AG09309 (cell line): ENCODE measurements at regions not wholly inside any gene's neighbourhood (a gene's known extent, or its start where the extent isn't known, plus 50 kb on each side); places are given as distances from the start of the nearest gene placed in this dataset.
A peak's percentile ranks its signal among the peaks of the same experiment; 100 is the strongest.
"Not testable (repeated sequence)": the region's sequence is repeated elsewhere in the genome, so short reads cannot be mapped to it uniquely, and the experiment has no call there.

ENCODE experiments used
- DNase-seq: peaks from one replicate; pipeline ENCODE4 v3.0.0-alpha.2; 2010; ENCODE audit warnings: low read depth
- H3K4me3 ChIP-seq: 2 replicates; pipeline ENCODE4 v1.5.1; 2011; ENCODE audit warnings: mild to moderate bottlenecking, low read depth, low read length, moderate library complexity; ENCODE audit not compliant: control insufficient read depth
- CTCF ChIP-seq: IDR thresholded peaks from 2 replicates; pipeline ENCODE4 v1.5.1; 2011; ENCODE audit warnings: mild to moderate bottlenecking, low read depth, low read length, inconsistent platforms; ENCODE audit not compliant: insufficient read depth, control insufficient read depth; ENCODE audit errors: missing control alignments

- TF ChIP-seq CTCF: no peak
- DNase-seq: no peak
- H3K4me3 ChIP-seq: peak overlapping the region; percentile 34; the same call in 1 of the 2 replicates
Measured at GRCh38 chr18:9017905-9018227, 84.6 kb upstream of the NDUFV2 start.

- TF ChIP-seq CTCF: no peak
- DNase-seq: no peak
- no peak overlapping the region for H3K4me3 ChIP-seq
Measured at GRCh38 chr18:9019135-9019534, 83.4 kb upstream of the NDUFV2 start.

- no peak for DNase-seq
- H3K4me3 ChIP-seq: no peak overlapping the region
- TF ChIP-seq CTCF: no peak
Measured at GRCh38 chr18:9020221-9020620, 82.3 kb upstream of the NDUFV2 start.

GRCh38 chr18:9021458-9021857 lies 81.0 kb upstream of the NDUFV2 start:
- no peak for TF ChIP-seq CTCF
- DNase-seq: no peak

GRCh38 chr18:9022397-9023155 lies 79.9 kb upstream of the NDUFV2 start:
- DNase-seq: no peak
- no peak overlapping the region for H3K4me3 ChIP-seq
- TF ChIP-seq CTCF: no peak

More at GRCh38 chr18:9021458-9021857, 81.0 kb upstream of the NDUFV2 start:
- no peak overlapping the region for H3K4me3 ChIP-seq

GRCh38 chr18:9024031-9024646 lies 78.4 kb upstream of the NDUFV2 start:
- not testable (repeated sequence) for DNase-seq, H3K4me3 ChIP-seq

GRCh38 chr18:9025091-9025838 lies 77.2 kb upstream of the NDUFV2 start:
- no peak for TF ChIP-seq CTCF

More at GRCh38 chr18:9025091-9025838, 77.2 kb upstream of the NDUFV2 start:
- no peak for DNase-seq
- no peak overlapping the region for H3K4me3 ChIP-seq
